CD4-positive, alpha-beta T cell treated with Interleukin-10 for 1 hour (primary cell): ENCODE measurements at regions not wholly inside any gene's neighbourhood (a gene's known extent, or its start where the extent isn't known, plus 50 kb on each side); places are given as distances from the start of the nearest gene placed in this dataset.

Experiments
- DNase-seq: peaks from one replicate; pipeline ENCODE4 v3.0.0-alpha.2; 2020

GRCh38 chr1:4395676-4396075, 258.7 kb upstream of the AJAP1 start:
- no peak for DNase-seq

- no peak for DNase-seq
Measured at GRCh38 chr1:4396551-4396950, 257.9 kb upstream of the AJAP1 start.

- DNase-seq = no peak
Measured at GRCh38 chr1:4397196-4397595, 257.2 kb upstream of the AJAP1 start.

GRCh38 chr1:4402032-4402431, 252.4 kb upstream of the AJAP1 start:
- no peak for DNase-seq

- DNase-seq = no peak
Measured at GRCh38 chr1:4404854-4405590, 249.4 kb upstream of the AJAP1 start.

- no peak for DNase-seq
Measured at GRCh38 chr1:4407851-4408250, 246.6 kb upstream of the AJAP1 start.

GRCh38 chr1:4408380-4408779, 246.0 kb upstream of the AJAP1 start:
- DNase-seq = no peak

- no peak for DNase-seq
Measured at GRCh38 chr1:4411862-4412261, 242.5 kb upstream of the AJAP1 start.

- no peak for DNase-seq
Measured at GRCh38 chr1:4415476-4415875, 238.9 kb upstream of the AJAP1 start.

- DNase-seq = no peak
Measured at GRCh38 chr1:4416189-4416588, 238.2 kb upstream of the AJAP1 start.

- no peak for DNase-seq
Measured at GRCh38 chr1:4418021-4418420, 236.4 kb upstream of the AJAP1 start.

GRCh38 chr1:4421986-4422385, 232.4 kb upstream of the AJAP1 start:
- no peak for DNase-seq

- no peak for DNase-seq
Measured at GRCh38 chr1:4422504-4423289, 231.7 kb upstream of the AJAP1 start.

GRCh38 chr1:4424254-4424653, 230.2 kb upstream of the AJAP1 start:
- DNase-seq = no peak

GRCh38 chr1:4424766-4425165, 229.6 kb upstream of the AJAP1 start:
- no peak for DNase-seq

GRCh38 chr1:4425892-4426291, 228.5 kb upstream of the AJAP1 start:
- no peak for DNase-seq

- no peak for DNase-seq
Measured at GRCh38 chr1:4428711-4429110, 225.7 kb upstream of the AJAP1 start.

- no peak for DNase-seq
Measured at GRCh38 chr1:4430406-4431365, 223.7 kb upstream of the AJAP1 start.

GRCh38 chr1:4431491-4431890, 222.9 kb upstream of the AJAP1 start:
- no peak for DNase-seq

- no peak for DNase-seq
Measured at GRCh38 chr1:4433075-4433474, 221.3 kb upstream of the AJAP1 start.

GRCh38 chr1:4444086-4444485, 210.3 kb upstream of the AJAP1 start:
- no peak for DNase-seq

- no peak for DNase-seq
Measured at GRCh38 chr1:4447778-4448420, 206.5 kb upstream of the AJAP1 start.

- no peak for DNase-seq
Measured at GRCh38 chr1:4449972-4450371, 204.4 kb upstream of the AJAP1 start.
